Chondrocyte (in vitro differentiated cells): ENCODE measurements at regions not wholly inside any gene's neighbourhood (a gene's known extent, or its start where the extent isn't known, plus 50 kb on each side); places are given as distances from the start of the nearest gene placed in this dataset.

Experiments
- DNase-seq: peaks from one replicate; pipeline ENCODE4 v3.0.0; 2021; ENCODE audit warnings: mixed read lengths, low spot score
- H3K27ac Mint-ChIP-seq: one replicate; pipeline ENCODE4 v1.8.0; 2021; ENCODE audit warnings: mild to moderate bottlenecking, moderate library complexity, mixed read lengths; ENCODE audit not compliant: unreplicated experiment
- H3K27me3 Mint-ChIP-seq: 2 replicates; pipeline ENCODE4 v1.8.0; 2021; ENCODE audit warnings: low read depth, mixed read lengths
- H3K36me3 Mint-ChIP-seq: 2 replicates; pipeline ENCODE4 v1.8.0; 2021; ENCODE audit warnings: low read depth, mixed read lengths
- H3K4me1 Mint-ChIP-seq: 2 replicates; pipeline ENCODE4 v1.8.0; 2021; ENCODE audit warnings: low read depth, mild to moderate bottlenecking, mixed read lengths
- H3K4me3 Mint-ChIP-seq: one replicate; pipeline ENCODE4 v1.8.0; 2021; ENCODE audit warnings: mild to moderate bottlenecking, moderate library complexity, mixed read lengths; ENCODE audit not compliant: unreplicated experiment
- H3K9me3 Mint-ChIP-seq: 2 replicates; pipeline ENCODE4 v1.8.0; 2021; ENCODE audit warnings: low read depth, mixed read lengths
- TF ChIP-seq, protein P1 (sequence below): fragments of 200-600 bp; sonication (generic); IDR thresholded peaks from 2 replicates; pipeline ENCODE4 v1.5.0; 2021; ENCODE audit warnings: antibody characterized with exemption, mild to moderate bottlenecking, moderate library complexity

GRCh38 chr9:84481231-84481630, 140.7 kb upstream of the SLC28A3 start:
- TF ChIP-seq, protein P1, sequence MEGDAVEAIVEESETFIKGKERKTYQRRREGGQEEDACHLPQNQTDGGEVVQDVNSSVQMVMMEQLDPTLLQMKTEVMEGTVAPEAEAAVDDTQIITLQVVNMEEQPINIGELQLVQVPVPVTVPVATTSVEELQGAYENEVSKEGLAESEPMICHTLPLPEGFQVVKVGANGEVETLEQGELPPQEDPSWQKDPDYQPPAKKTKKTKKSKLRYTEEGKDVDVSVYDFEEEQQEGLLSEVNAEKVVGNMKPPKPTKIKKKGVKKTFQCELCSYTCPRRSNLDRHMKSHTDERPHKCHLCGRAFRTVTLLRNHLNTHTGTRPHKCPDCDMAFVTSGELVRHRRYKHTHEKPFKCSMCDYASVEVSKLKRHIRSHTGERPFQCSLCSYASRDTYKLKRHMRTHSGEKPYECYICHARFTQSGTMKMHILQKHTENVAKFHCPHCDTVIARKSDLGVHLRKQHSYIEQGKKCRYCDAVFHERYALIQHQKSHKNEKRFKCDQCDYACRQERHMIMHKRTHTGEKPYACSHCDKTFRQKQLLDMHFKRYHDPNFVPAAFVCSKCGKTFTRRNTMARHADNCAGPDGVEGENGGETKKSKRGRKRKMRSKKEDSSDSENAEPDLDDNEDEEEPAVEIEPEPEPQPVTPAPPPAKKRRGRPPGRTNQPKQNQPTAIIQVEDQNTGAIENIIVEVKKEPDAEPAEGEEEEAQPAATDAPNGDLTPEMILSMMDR, result no peak
- Mint-ChIP-seq H3K27ac (no peak overlapping the region), H3K4me1 (no peaks in the 10 kb centered on the region), H3K9me3 (peaks cover 4% of the 10 kb centered on the region), H3K4me3 (no peak overlapping the region), H3K27me3 (no peaks in the 10 kb centered on the region), H3K36me3 (no peaks in the 10 kb centered on the region)
- no peak for DNase-seq

DNA sequence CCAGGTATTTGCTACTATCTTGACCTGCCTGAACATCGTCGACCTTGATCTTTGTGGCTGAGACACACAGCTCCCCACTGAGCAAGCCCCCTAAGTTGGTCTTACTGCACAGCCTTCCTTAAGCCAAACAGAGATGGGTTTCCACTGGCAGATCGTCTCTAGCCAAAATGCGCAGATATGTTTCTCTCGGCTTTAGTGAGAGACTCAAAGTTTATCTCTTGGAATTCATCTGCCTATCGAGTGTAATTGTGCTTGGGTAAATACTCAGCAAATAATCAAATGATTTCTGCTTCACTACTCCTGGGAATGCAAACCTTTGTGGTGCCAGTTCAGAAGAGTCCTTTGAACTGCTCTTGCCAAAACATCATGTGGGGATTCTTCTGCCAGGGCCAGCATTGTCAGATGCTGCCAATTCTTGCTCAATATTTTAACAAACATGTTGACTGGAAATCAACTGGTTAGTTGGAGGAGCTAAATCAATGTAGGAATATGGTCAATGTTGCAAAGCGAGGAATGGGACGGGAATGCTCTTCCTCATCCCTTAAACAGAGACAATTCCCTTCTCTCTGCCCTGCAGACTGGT, 141.2 kb upstream of the SLC28A3 start:
- Mint-ChIP-seq H3K36me3 (no peaks in the 10 kb centered on the region), H3K27ac (no peak overlapping the region), H3K4me1 (no peaks in the 10 kb centered on the region), H3K27me3 (no peaks in the 10 kb centered on the region), H3K9me3 (peaks cover 4% of the 10 kb centered on the region), H3K4me3 (no peak overlapping the region)
- TF ChIP-seq, protein P1, result no peak
- no peak for DNase-seq

DNA sequence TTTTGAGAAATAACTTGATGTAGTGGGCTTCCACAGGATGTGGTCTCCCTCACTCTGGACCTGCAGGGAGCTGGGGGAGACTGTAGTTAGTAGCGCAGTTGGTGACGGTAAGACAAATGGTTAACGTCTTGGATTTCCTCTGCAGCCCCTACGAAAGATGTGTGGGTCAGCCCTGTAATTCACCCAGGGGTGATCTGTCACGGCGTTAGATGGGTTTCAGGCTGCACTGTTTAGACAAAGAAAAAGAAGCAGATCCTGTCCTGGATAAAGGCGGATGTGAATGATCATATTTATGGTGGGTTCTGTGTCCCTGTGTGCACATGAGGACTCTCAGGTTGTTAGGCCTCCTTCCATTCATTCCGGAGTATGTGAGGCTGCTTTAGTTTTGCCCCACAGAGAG, 142.0 kb upstream of the SLC28A3 start:
- TF ChIP-seq, protein P1, result no peak
- H3K4me3 Mint-ChIP-seq, result no peak overlapping the region
- peaks cover 4% of the 10 kb centered on the region for H3K9me3 Mint-ChIP-seq
- no peaks in the 10 kb centered on the region for H3K36me3 Mint-ChIP-seq
- H3K4me1 Mint-ChIP-seq, result no peaks in the 10 kb centered on the region
- H3K27ac Mint-ChIP-seq, result no peak overlapping the region
- DNase-seq, result no peak
- no peaks in the 10 kb centered on the region for H3K27me3 Mint-ChIP-seq

GRCh38 chr9:84484172-84484571, 143.6 kb upstream of the SLC28A3 start:
- Mint-ChIP-seq H3K27ac (no peak overlapping the region), H3K36me3 (peaks cover 1% of the 10 kb centered on the region), H3K27me3 (peaks cover 2% of the 10 kb centered on the region), H3K4me3 (no peak overlapping the region), H3K4me1 (no peaks in the 10 kb centered on the region), H3K9me3 (peaks cover 4% of the 10 kb centered on the region)
- DNase-seq, result no peak
- TF ChIP-seq, protein P1, result no peak

DNA sequence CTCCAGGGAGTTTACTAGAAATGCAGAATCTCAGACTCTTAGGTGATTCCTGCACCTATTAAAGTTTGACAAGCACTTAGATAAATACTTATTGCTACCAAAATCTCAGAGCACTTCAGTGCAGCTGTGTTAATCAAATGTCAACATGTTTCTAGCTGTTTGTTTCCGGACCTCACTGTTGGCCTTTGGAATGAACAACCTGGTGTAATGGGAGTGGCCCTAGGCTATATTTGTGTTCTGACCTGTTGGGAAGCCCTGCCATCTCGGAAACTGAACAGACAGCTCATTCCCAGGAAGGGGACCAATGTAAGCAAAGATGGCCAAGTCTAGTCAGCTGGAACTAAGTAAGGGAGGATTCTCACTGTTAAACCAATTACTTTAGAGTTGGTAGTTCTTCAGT, 145.0 kb upstream of the SLC28A3 start:
- peaks cover 1% of the 10 kb centered on the region for H3K36me3 Mint-ChIP-seq

More for the DNA sequence above, 145.0 kb upstream of the SLC28A3 start:
- Mint-ChIP-seq H3K4me1 (no peaks in the 10 kb centered on the region), H3K27ac (no peak overlapping the region), H3K4me3 (no peak overlapping the region), H3K27me3 (peaks cover 2% of the 10 kb centered on the region), H3K9me3 (peaks cover 4% of the 10 kb centered on the region)
- DNase-seq, result no peak
- TF ChIP-seq, protein P1, result no peak
